Endothelial cell of umbilical vein (primary cell): ENCODE measurements at regions not wholly inside any gene's neighbourhood (a gene's known extent, or its start where the extent isn't known, plus 50 kb on each side); places are given as distances from the start of the nearest gene placed in this dataset.

Experiments used
- CTCF ChIP-seq, 2 donors: IDR thresholded peaks; 1 replicate in 1 of 2; 2 replicates in 1 of 2; pipeline ENCODE4 v1.5.1; 2011; ENCODE audit warnings: low read length in 2 of 2, mild to moderate bottlenecking in 2 of 2, moderate library complexity in 2 of 2, control low read depth in 1 of 2, inconsistent platforms in 1 of 2, low read depth in 1 of 2; ENCODE audit not compliant: insufficient read depth in 1 of 2; ENCODE audit errors: extremely low read depth in 1 of 2
- EZH2 ChIP-seq: IDR thresholded peaks from 2 replicates; pipeline ENCODE4 v1.6.1; 2012; ENCODE audit warnings: borderline replicate concordance, low read depth, mild to moderate bottlenecking, moderate library complexity, low read length, inconsistent platforms; ENCODE audit not compliant: severe bottlenecking
- FOS ChIP-seq: IDR thresholded peaks from 2 replicates; pipeline ENCODE4 v1.6.1; 2011; ENCODE audit warnings: mild to moderate bottlenecking, low read length, moderate library complexity, borderline replicate concordance; ENCODE audit not compliant: insufficient read depth
- GATA2 ChIP-seq: IDR thresholded peaks from 2 replicates; pipeline ENCODE4 v1.7.0; 2011; ENCODE audit warnings: low read depth, mild to moderate bottlenecking, moderate library complexity, mixed read lengths, low read length; ENCODE audit not compliant: insufficient read length, insufficient read depth
- POLR2A ChIP-seq: IDR thresholded peaks from 2 replicates; pipeline ENCODE4 v1.6.1; 2012; ENCODE audit warnings: low read depth, mild to moderate bottlenecking, control low read depth, low read length
- POLR2AphosphoS5 ChIP-seq: IDR thresholded peaks from 2 replicates; pipeline ENCODE4 v1.6.1; 2012; ENCODE audit warnings: low read depth, mild to moderate bottlenecking, control low read depth, low read length, moderate library complexity; ENCODE audit not compliant: insufficient read depth
- TF ChIP-seq, protein P1 (sequence below): IDR thresholded peaks from 2 replicates; pipeline ENCODE4 v1.6.1; 2011; ENCODE audit not compliant: insufficient read depth, insufficient read length

DNA sequence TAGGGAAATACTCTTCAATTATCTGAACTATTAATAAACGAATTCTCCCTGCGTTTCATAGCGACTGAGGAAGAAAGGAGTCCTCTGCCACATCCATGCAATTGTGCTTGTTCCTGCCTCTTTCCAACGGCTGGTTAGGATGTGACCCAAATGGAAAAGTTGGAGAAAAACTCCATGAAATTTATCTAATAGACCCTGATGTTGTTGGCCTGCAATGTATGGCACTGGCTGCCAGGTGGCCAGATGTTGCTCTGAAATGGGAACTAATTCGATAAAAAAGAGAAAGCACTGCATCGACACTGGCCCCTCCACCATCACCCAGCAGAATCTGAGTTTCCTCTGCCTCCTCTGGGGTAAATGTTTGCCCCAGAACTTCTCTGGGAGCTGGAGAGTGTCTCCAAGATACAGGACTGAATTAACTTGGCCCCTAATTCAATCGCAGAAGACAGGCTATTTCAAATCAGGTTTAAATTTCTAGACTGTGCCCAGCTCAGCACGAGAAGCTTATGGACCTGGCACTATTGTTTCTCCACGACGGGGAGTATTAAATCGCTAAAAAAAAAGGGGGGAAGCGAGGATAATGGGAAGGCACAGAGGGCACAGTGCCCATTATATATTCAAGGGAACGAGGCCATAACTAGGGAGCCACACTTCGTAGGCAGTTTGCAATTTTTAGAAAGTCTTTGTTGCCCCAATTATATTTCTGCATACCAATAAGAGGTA lies 103.9 kb downstream of the ZIC5 start:
- TF ChIP-seq CTCF (IDR thresholded peaks at IDR 0.05; ENCODE audit: extremely low read depth in 1 of 2, insufficient read depth in 1 of 2, low read depth in 1 of 2, low read length in 2 of 2): no peak
- TF ChIP-seq POLR2A: no peak
- no peak for TF ChIP-seq FOS
- TF ChIP-seq, protein P1, sequence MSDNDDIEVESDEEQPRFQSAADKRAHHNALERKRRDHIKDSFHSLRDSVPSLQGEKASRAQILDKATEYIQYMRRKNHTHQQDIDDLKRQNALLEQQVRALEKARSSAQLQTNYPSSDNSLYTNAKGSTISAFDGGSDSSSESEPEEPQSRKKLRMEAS: no peak
- TF ChIP-seq EZH2: no peak
- no peak for TF ChIP-seq POLR2AphosphoS5
- no peak for TF ChIP-seq GATA2
